NCI-H460 (cell line): ENCODE measurements at regions not wholly inside any gene's neighbourhood (a gene's known extent, or its start where the extent isn't known, plus 50 kb on each side); places are given as distances from the start of the nearest gene placed in this dataset.

ENCODE experiments used
- DNase-seq: peaks from one replicate; pipeline ENCODE4 v3.0.0-alpha.2; 2016; ENCODE audit warnings: low read depth; ENCODE audit errors: extremely low read depth

- DNase-seq, result no peak
Measured at GRCh38 chr13:104487006-104487405, 1420.8 kb upstream of the SLC10A2 start.

GRCh38 chr13:104485571-104485970, 1419.4 kb upstream of the SLC10A2 start:
- DNase-seq, result no peak

GRCh38 chr13:104483631-104484030, 1417.4 kb upstream of the SLC10A2 start:
- no peak for DNase-seq

GRCh38 chr13:104477261-104477660, 1411.0 kb upstream of the SLC10A2 start:
- DNase-seq, result no peak

GRCh38 chr13:104473936-104474335, 1407.7 kb upstream of the SLC10A2 start:
- no peak for DNase-seq

- no peak for DNase-seq
Measured at GRCh38 chr13:104466016-104466415, 1399.8 kb upstream of the SLC10A2 start.

GRCh38 chr13:104461049-104461448, 1394.8 kb upstream of the SLC10A2 start:
- DNase-seq, result no peak

- peak; percentile 2 for DNase-seq
Measured at GRCh38 chr13:104460554-104460953, 1394.3 kb upstream of the SLC10A2 start.

GRCh38 chr13:104450006-104450405, 1383.8 kb upstream of the SLC10A2 start:
- no peak for DNase-seq

- DNase-seq, result no peak
Measured at GRCh38 chr13:104447348-104447747, 1381.1 kb upstream of the SLC10A2 start.

GRCh38 chr13:104442536-104442935, 1376.3 kb upstream of the SLC10A2 start:
- no peak for DNase-seq

- DNase-seq, result no peak
Measured at GRCh38 chr13:104436555-104436954, 1370.3 kb upstream of the SLC10A2 start.

- no peak for DNase-seq
Measured at GRCh38 chr13:104431895-104432294, 1365.7 kb upstream of the SLC10A2 start.

- DNase-seq, result no peak
Measured at GRCh38 chr13:104426435-104426834, 1360.2 kb upstream of the SLC10A2 start.

- DNase-seq, result no peak
Measured at GRCh38 chr13:104422668-104423067, 1356.5 kb upstream of the SLC10A2 start.

GRCh38 chr13:104416973-104417372, 1350.8 kb upstream of the SLC10A2 start:
- no peak for DNase-seq

GRCh38 chr13:104414771-104415170, 1348.6 kb upstream of the SLC10A2 start:
- DNase-seq, result no peak

GRCh38 chr13:104414181-104414580, 1348.0 kb upstream of the SLC10A2 start:
- DNase-seq, result no peak

GRCh38 chr13:104411141-104411765, 1345.0 kb upstream of the SLC10A2 start:
- no peak for DNase-seq

- DNase-seq, result no peak
Measured at GRCh38 chr13:104408733-104409132, 1342.5 kb upstream of the SLC10A2 start.

- DNase-seq, result no peak
Measured at GRCh38 chr13:104404325-104404724, 1338.1 kb upstream of the SLC10A2 start.

GRCh38 chr13:104389691-104390090, 1323.5 kb upstream of the SLC10A2 start:
- DNase-seq, result no peak

- DNase-seq, result no peak
Measured at GRCh38 chr13:104387510-104387909, 1321.3 kb upstream of the SLC10A2 start.
